Iris pigment epithelial cell (primary cell): ENCODE measurements at regions not wholly inside any gene's neighbourhood (a gene's known extent, or its start where the extent isn't known, plus 50 kb on each side); places are given as distances from the start of the nearest gene placed in this dataset.
"Not testable (repeated sequence)": the region's sequence is repeated elsewhere in the genome, so short reads cannot be mapped to it uniquely, and the experiment has no call there.

Experiments
- DNase-seq: peaks from one replicate; pipeline ENCODE4 v3.0.0-alpha.2; 2011; ENCODE audit warnings: low read depth

DNA sequence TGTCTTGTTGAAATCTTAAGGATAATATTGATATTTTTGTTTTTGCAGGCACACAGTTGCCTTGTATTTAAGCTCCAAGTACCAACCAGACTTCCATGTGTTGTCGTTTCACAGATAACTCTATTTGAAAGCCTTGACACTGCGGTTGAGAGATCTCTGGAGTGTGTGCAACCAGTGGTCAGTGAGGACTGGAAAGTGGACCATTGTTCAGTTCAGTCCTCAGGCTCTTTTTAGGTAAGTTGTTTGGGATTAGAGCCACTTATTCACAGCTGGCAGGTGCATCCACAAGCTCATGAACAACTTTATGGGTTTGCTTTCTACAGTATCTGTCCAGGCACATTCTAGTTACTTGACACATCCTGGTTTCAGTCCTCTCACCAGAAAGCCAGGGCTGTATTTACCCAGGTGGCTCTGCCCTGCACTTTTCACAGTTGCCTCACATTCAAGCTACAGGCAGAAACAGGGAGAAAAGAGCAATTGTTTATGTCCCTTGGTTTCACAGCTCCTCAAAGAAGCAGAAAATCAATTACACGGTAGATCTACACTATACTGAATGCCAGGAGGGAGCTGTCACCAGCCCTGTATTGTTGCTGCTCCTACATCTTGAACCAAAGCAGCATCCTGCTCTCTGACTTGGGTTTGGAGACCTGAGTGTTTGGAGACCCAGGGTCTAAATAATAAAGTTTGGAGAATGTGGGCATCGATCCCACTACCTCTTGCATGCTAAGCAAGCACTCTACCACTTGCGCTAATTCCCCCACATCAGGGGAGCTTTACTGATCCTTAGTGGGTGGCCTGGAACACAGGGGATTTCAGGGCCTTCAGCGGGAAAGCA lies 543.3 kb downstream of the PRIM2 start:
- not testable (repeated sequence) for DNase-seq

DNA sequence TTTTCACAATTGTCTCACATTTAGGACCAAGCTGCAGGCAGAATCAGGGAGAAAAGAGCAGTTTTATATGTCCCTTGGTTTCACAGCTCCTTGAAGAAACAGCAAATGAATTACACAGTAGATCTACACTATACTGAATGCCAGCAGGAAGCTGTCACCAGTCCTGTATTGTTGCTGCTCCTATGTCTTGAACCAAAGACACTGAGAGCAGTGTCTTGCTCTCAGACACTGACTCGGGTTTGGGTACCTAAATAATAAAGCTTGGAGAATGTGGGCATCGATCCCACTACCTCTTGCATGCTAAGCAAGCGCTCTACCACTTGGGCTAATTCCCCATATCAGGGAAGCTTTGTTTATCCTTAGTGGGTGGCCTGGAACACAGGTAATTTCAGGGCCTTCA lies 552.7 kb downstream of the PRIM2 start:
- DNase-seq, result not testable (repeated sequence)

DNA sequence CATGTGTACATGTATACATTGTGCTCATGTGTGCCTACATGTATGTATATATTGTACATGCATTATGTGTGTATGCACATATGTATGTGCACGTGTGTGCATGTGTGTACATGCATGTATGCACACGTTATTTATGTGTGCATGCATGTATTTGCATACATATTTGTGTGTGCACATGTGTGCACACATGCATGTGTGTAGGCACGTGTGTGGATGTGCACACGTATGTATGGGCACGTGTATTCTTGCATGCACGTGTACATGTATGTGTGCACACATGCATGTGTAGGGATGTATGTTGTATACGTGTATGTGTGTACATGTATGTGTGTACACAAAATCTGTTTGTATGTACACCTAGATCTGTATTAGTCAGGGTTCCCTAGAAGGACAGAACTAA lies 556.0 kb downstream of the PRIM2 start:
- not testable (repeated sequence) for DNase-seq

DNA sequence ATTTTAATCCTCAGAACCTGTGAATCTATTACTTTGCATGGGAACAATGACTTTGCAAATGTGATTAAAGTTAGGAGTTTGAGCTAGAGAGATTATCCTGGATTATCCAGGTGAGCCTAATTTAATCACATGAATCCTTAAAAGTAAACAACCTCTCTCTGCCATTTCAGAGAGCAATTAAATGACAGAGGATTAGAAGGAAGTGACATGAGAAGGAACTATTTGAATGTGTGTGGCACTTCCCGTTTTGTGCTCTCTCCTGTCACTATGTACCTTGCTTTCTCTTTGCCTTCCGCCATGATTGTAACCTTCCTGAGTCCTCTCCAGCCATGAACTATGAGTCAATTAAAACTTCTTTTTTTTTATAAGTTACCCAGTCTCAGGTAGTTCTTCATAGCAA lies 559.2 kb downstream of the PRIM2 start:
- DNase-seq, result not testable (repeated sequence)

DNA sequence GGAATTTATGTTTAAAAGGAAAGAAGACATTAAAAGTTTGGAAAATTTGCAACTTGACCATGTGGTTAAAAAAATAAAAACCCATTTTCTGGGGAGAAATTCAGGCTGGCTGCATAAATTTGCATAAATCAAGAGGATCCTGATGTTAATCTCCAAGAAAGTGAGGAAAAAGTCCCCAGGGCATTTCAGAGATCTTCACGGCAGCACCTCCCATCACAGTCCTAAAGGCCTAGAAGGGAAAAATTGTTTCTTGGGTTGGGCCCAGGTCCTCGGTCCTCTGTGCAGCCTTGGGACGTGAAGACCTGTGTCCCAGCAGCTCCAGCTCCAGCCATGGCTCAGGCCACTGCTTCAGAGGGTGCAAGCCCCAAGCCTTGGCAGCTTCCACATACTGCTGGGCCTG lies 560.3 kb downstream of the PRIM2 start:
- not testable (repeated sequence) for DNase-seq

DNA sequence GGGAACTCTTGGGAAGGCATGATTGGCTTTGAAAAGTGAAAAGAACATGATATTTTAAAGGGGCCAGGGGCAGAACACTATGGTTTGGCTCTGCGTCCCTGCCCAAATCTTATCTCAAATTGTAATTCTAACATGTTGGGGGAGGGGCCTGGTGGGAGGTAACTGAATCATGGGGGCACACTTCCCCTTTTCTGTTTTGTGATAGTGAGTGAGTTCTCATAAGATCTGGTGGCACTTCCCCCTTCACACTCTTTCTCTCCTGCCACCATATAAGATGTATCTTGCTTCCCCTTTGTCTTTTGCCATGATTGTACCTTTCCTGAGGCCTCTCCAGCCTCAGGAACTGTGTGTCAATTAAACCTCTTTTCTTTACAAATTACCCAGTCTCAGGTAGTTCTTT lies 561.4 kb downstream of the PRIM2 start:
- DNase-seq, result not testable (repeated sequence)

DNA sequence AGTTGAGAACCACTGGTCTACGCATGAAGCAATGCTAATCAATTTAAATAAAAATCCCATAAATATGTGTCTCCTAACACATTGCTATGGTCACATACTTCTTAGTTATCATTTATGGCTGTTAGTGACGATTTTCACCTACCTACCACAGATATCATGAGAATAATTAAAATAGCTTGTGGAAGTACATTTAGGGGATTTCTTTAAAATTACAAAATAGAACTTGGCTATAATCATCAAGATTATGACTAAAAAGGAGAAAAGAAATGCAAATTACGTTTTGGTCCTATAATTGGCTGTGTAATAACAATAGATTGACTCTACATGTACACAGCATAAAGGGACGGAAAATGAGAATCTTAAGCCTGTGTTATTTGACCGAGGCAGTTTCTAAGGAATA lies 581.4 kb downstream of the PRIM2 start:
- DNase-seq, result not testable (repeated sequence)

DNA sequence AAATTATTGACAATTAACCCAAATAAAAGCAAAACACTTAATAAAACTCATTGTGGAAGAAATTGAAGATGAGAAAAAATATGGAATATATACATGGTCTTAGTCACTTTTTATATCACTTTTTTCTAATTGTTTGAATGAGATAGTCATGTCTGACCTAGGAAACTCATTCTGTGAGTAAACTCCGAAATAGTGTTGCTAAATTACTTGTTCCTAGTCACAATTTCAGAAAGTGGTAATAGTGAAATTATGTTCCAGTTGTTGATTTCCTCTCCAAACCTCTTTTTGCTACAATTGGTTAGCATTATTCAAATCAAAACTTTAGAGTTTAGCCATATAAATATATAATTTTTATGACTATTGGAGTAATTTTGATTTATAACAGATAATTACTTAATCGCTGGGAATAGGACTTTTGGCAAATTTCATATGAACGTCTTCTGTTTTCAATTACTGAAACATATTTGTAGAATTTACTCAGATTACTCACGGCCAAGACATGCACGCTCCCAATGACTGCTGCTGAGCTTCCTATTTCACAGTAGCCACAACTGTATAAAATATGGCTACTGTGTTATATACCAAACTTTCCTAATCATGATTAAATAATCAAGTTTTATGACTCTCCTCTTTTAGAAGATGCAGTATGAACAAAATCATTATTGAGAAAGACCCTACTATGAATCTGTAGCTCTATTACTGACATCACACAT lies 583.4 kb downstream of the PRIM2 start:
- DNase-seq, result not testable (repeated sequence)

DNA sequence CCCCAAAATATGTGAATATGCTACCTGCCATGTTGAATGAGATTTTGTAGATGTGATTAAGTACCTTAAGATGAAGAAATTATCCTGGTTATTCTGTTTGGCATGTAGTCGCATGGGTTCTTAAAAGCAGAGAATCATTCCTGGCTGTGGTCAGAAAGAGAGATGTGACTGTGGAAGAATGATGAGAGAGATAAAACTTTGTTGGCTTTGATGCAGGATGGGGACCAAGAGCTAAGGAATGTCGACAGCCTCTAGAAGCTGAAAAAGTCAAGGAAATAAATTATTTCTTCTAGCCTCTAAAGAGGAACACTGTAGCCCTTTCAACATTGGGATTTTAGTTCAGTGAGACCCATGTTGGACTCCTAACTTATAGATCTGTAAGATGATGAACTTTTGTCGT lies 584.0 kb downstream of the PRIM2 start:
- not testable (repeated sequence) for DNase-seq

DNA sequence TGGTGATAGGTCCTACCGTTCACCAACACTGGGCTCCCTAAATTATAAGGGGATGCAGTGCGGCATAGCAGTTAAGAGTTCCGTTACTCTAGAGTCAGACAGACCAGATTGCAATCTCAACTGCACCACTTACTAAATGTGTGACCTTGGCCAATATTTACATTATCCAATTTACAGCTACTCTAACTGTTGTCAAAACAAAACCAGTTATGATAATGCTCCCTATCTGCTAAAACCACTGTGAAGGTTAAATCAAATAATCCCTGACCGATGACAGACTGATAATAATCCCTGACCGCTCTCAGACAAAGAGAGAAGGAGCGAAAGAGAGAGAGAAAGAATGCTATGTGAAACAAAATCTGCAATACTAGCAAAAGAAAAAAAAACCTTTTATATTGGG lies 586.9 kb downstream of the PRIM2 start:
- DNase-seq, result not testable (repeated sequence)

DNA sequence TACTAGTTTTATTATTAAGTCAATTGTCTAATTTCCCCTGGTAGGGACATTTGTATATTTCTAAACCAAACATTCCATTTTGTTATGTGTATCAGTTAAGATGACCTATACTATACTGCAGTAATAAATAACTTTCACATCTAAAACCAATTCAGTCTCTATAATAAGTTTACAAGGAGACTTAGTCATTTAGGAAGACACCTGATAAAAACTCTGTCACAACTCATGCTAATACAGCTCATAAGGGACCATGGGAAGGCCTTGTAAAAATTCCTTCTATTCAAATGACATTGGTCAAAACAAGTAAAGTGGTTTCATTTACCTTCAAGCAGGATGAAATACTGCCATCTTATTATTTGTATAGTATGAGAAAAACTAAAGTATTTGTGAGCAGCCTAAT lies 597.9 kb downstream of the PRIM2 start:
- DNase-seq, result not testable (repeated sequence)

DNA sequence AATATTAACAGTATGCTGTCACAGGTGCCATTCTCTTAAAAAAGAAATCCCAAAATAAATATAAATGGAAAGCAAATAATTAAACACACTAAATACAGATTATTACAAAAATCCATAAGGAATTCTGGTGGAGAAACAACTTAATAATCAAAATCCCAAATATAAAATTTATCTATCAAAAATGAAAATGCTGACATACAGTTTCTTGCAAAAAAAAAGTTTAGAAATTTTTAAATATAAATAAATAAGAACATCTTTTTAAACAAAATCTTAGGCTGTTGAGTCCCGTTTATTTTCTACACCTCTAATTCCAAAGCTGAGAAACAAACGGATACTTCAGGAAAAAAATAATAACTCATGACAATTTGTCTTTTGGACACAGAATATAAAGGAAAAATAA lies 625.5 kb downstream of the PRIM2 start:
- not testable (repeated sequence) for DNase-seq

DNA sequence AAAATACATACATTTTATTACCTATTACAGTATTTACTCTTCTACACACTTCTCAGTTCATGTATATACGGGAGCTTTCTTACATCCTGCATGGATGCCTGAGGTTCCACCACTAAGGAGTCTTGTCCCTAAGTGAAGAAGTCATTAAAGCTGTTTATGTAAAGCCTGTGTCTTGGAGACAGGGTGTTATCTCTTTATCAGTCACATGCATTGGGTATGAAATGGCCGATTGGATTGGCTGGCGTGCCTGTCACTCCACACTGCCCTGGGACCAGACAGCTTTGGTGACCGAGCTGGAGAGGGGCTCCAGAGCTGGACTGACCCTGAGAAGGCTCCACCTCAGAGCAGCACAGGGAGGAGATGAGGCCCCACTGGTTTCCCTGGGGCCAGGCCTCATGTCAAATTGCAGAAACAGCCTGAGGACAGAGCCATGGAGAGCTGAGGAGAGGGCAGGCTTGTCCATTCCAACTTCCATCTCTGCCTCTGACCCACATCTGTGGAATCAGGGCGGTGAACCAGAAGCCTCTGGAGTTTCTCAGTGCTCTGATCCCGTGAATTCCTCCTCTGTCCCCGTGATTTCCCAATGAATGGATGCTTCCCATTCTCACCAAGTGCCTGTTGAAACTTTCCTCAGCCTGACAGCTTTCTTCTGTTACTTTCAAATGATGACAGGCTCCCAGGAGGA lies 628.8 kb downstream of the PRIM2 start:
- DNase-seq, result not testable (repeated sequence)

DNA sequence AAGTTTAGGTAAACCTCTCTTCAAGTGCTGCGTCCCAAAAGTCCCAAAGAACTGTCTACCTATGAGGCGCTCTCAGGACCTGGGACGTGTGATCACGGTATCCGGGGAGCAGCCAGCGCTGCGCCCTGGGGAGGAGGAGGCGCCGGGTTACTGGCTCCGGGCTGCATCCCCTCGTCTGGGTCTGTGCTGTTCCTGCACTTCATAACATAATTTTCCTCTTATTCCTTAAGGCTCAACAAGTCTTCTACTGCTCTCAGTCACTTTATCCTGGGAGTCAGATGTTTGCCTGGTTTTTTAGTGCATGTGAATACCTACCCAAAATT lies 629.3 kb downstream of the PRIM2 start:
- DNase-seq, result not testable (repeated sequence)

DNA sequence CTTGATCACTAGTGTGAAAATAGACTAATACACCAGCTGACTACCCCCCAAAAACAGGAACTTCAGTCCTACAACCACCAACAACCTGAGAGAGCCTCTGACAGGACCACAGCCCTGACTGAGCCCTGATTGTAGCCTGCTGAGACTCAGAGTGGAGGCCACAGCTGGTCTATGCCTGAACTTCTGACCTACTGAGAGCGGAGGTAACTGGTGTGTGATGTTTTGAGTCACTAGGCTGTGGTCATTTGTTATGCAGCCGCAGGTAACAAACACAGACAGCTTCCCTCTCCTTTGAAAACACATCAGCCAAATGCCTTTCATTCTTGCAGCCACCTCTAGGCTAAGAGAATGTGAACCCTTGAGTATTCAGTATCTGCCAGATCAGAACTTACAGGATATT lies 631.1 kb downstream of the PRIM2 start:
- not testable (repeated sequence) for DNase-seq

DNA sequence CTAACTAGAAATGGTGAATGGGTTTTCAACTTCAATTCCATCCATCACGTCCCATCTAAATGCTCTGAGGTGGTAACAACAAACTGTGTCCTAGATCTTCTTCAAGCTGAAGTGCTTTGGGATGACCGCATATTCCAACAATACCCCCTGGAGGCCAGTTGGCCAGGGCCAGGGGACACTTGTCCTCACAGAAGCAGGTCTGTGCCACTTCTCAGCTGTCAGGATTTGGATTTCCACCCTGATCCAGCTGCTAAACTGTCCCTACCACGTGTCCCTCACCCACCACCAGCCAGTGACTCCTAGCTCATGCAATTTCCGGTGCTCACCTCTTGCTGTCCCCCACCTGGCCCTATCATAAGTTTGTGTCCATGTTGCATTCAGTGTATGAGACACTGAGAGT lies 633.0 kb downstream of the PRIM2 start:
- DNase-seq, result not testable (repeated sequence)

DNA sequence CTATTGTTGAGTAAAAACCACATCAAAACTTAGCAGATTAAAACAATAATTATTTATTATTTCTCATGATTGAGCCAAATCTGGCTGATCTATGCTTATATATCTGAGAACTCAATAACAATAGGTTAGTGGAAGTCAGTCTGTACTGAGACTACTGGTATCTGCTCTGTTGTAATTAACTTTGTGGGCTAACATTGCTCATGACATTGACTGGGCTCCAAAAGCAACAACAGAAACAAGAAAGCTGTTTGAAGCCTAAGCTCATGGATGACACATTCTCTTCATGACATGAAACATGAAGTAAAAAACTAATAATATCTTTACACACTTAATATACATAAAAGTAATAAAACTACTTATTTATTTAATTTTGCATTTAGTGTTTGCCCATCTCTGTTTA lies 649.3 kb downstream of the PRIM2 start:
- DNase-seq, result peak; percentile 10

DNA sequence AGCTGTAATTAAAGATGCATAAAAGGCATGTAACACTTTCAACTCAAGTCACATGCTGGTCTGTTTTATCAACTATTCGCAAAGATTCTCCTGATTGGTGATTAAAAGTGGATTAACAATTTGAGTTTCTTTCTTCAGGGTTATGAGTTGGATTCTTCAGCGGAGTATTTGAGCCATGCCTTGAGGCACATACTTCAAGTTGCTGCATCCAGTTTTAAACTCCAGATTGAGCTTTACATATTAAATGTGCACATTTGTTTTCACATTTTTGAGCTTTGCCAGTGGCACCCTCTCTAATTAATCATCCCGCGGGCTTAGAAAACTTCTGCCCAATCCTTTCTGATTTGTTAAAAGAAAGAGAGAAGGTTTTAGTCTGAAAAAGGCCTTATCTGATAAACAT lies 654.5 kb downstream of the PRIM2 start:
- DNase-seq, result not testable (repeated sequence)

DNA sequence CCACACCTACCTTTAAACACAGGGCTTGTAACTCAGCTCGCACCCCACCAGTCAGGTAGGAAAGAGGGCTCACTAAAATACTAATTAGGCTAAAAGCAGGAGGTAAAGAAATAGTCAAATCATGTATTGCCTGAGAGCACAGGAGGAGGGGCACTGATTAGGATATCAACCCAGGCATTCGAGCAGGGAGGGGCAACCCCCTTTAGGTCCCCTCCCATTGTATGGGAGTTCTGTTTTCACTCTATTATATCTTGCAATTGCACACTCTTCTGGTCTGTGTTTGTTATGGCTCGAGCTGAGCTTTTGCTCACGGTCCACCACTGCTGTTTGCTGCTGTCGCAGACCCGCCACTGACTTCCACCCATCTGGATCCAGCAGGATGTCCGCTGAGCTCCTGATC lies 657.2 kb downstream of the PRIM2 start:
- no peak for DNase-seq

DNA sequence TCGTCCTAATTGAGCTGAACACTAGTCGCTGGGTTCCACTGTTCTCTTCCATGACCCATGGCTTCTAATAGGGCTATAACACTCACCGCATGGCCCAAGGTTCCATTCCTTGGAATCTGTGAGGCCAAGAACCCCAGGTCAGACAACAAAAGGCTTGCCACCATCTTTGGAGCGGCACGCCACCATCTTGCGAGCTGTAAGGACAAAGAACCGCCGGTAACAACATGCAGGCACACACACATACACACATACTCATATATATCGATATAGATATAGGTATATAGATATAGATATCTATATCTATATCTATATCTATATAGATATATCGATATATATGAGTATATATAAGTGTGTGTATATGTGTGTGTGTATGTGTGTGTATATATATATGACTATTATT lies 657.7 kb downstream of the PRIM2 start:
- DNase-seq, result not testable (repeated sequence)

DNA sequence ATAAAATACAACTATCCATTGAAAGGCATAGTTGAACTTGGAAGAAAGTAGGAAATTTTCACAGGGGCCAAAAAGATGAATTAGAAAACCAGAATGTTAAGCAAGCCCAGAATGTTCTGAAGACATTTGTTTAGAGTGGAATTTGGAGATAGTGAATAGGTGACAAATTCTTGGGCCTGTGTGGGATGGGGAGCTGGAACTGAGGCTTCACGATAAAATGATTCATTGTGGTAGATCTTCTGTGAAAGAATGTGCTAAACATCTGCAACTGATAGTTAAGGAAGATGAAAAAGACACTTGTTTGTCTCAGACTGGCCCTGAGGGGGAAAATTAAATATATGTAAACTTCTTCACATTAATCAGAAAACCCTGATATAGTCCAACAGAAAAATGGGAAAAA lies 658.9 kb downstream of the PRIM2 start:
- not testable (repeated sequence) for DNase-seq

DNA sequence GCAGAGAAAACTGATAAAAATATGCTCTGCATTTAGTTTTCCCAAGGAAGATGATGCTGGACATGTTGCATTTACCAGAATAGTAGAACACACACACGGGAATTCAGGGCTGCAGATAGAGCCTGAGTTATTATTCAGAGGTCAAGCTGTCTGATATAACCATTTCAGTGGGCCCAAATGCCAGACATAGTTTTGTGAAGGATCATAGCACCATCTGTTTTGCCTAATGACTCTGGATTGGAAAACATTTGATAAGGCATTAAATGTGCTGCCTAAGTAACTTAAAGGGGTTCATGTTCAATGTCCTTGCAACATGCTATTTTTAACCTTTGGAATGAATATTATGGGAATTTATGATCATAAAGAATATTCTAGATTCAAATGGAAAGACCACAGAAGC lies 666.2 kb downstream of the PRIM2 start:
- peak; percentile 39 for DNase-seq

DNA sequence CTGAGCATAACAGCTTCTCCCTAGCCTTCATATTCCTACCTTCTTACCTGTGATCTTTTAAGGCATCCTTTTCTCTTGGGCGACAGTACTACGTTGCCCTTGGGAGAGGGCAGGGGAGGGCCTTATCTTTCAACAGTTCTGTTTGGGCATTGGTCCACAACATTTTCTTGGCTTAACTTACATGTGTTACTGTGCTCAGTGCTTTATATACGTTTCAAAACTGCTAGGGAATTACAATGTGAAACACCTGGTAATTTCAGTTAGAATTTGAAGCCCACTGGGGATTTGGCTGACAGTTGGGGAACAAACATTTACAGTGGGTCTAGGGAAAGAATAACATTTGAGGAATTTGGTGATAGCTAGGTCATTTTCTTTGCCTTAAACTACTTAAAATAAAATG lies 667.1 kb downstream of the PRIM2 start:
- DNase-seq, result not testable (repeated sequence)
